ENCODE measurements at regions not wholly inside any gene's neighbourhood (a gene's known extent, or its start where the extent isn't known, plus 50 kb on each side); places are given as distances from the start of the nearest gene placed in this dataset.

GRCh38 chr1:71262970-71263369 lies 182.1 kb upstream of the ZRANB2 start:
- Histone ChIP-seq H3K4me1 (no peaks in the 10 kb centered on the region), H3K4me3 (ENCODE audit: low read depth, low read length) (no peak overlapping the region), H3K27me3 (no peaks in the 10 kb centered on the region), H3K36me3 (no peaks in the 10 kb centered on the region), H3K9me3 (no peaks in the 10 kb centered on the region)
- TF ChIP-seq CTCF (IDR thresholded peaks at IDR 0.05; ENCODE audit: low read depth, low read length), result no peak
- DNase-seq, result no peak

GRCh38 chr1:71252900-71253299 lies 172.1 kb upstream of the ZRANB2 start:
- no peaks in the 10 kb centered on the region for H3K36me3 ChIP-seq
- DNase-seq, result no peak

GRCh38 chr1:71245246-71245645 lies 164.4 kb upstream of the ZRANB2 start:
- no peaks in the 10 kb centered on the region for H3K4me1 ChIP-seq
- TF ChIP-seq CTCF (IDR thresholded peaks at IDR 0.05; ENCODE audit: low read depth, low read length), result no peak
- no peak for DNase-seq
- H3K9me3 ChIP-seq, result no peaks in the 10 kb centered on the region
- H3K4me3 ChIP-seq (ENCODE audit: low read depth, low read length), result no peak overlapping the region
- no peaks in the 10 kb centered on the region for H3K36me3 ChIP-seq
- no peaks in the 10 kb centered on the region for H3K27me3 ChIP-seq

More at GRCh38 chr1:71252900-71253299, 172.1 kb upstream of the ZRANB2 start:
- Histone ChIP-seq H3K27me3 (no peaks in the 10 kb centered on the region), H3K9me3 (no peaks in the 10 kb centered on the region), H3K4me1 (no peaks in the 10 kb centered on the region), H3K4me3 (ENCODE audit: low read depth, low read length) (no peak overlapping the region)
- no peak for TF ChIP-seq CTCF (IDR thresholded peaks at IDR 0.05; ENCODE audit: low read depth, low read length)

- no peak overlapping the region for H3K4me3 ChIP-seq (ENCODE audit: low read depth, low read length)
- no peak for DNase-seq
- no peaks in the 10 kb centered on the region for H3K4me1 ChIP-seq
- H3K27me3 ChIP-seq, result no peaks in the 10 kb centered on the region
- no peaks in the 10 kb centered on the region for H3K36me3 ChIP-seq
- no peaks in the 10 kb centered on the region for H3K9me3 ChIP-seq
- no peak for TF ChIP-seq CTCF (IDR thresholded peaks at IDR 0.05; ENCODE audit: low read depth, low read length)
Observed at GRCh38 chr1:71242239-71242638, 161.4 kb upstream of the ZRANB2 start.

- Histone ChIP-seq H3K9me3 (no peaks in the 10 kb centered on the region), H3K4me3 (ENCODE audit: low read depth, low read length) (no peak overlapping the region), H3K4me1 (no peaks in the 10 kb centered on the region), H3K36me3 (no peaks in the 10 kb centered on the region), H3K27me3 (no peaks in the 10 kb centered on the region)
- no peak for TF ChIP-seq CTCF (IDR thresholded peaks at IDR 0.05; ENCODE audit: low read depth, low read length)
- no peak for DNase-seq
Observed at GRCh38 chr1:71240656-71241055, 159.8 kb upstream of the ZRANB2 start.

GRCh38 chr1:71236503-71236902 lies 155.7 kb upstream of the ZRANB2 start:
- no peaks in the 10 kb centered on the region for H3K27me3 ChIP-seq
- H3K9me3 ChIP-seq, result no peaks in the 10 kb centered on the region
- H3K4me1 ChIP-seq, result no peaks in the 10 kb centered on the region
- no peak for DNase-seq
- no peak overlapping the region for H3K4me3 ChIP-seq (ENCODE audit: low read depth, low read length)
- TF ChIP-seq CTCF (IDR thresholded peaks at IDR 0.05; ENCODE audit: low read depth, low read length), result no peak
- no peaks in the 10 kb centered on the region for H3K36me3 ChIP-seq
